ENCODE measurements at regions not wholly inside any gene's neighbourhood (a gene's known extent, or its start where the extent isn't known, plus 50 kb on each side); places are given as distances from the start of the nearest gene placed in this dataset.

GRCh38 chr6:78570044-78570443 is 297.3 kb upstream of the IRAK1BP1 start:
- Histone ChIP-seq H3K4me1 (no peaks in the 10 kb centered on the region), H3K27me3 (no peaks in the 10 kb centered on the region), H3K4me3 (no peak overlapping the region), H3K27ac (no peak overlapping the region), H3K9me3 (no peaks in the 10 kb centered on the region), H3K36me3 (ENCODE audit: low read depth, missing control alignments) (no peaks in the 10 kb centered on the region)
- DNase-seq, result no peak
- 67 to 90% methylated on average over 1 of the region's 1 CpG for WGBS, 2 donors
- no peak for TF ChIP-seq POLR2A (IDR thresholded peaks at IDR 0.05)
- no peak for TF ChIP-seq CTCF (IDR thresholded peaks at IDR 0.05)
- intact Hi-C loops (cut with DNase I; ENCODE audit: low total_unique reads), result no loop called here

- WGBS, 2 donors, result 33 to 86% methylated on average over 1 of the region's 1 CpG
- no peak for TF ChIP-seq CTCF (IDR thresholded peaks at IDR 0.05)
- Histone ChIP-seq H3K4me3 (no peak overlapping the region), H3K36me3 (ENCODE audit: low read depth, missing control alignments) (no peaks in the 10 kb centered on the region), H3K4me1 (no peaks in the 10 kb centered on the region), H3K27me3 (no peaks in the 10 kb centered on the region), H3K9me3 (no peaks in the 10 kb centered on the region), H3K27ac (no peak overlapping the region)
- DNase-seq, result no peak
- intact Hi-C loops (cut with DNase I; ENCODE audit: low total_unique reads), result no loop called here
These were observed 289.8 kb upstream of the IRAK1BP1 start for GRCh38 chr6:78577585-78577984.

- H3K36me3 ChIP-seq (ENCODE audit: low read depth, missing control alignments), result no peaks in the 10 kb centered on the region
- H3K27ac ChIP-seq, result no peak overlapping the region
- 61 to 74% methylated on average over 2 of the region's 2 CpGs for WGBS, 2 donors
- H3K4me1 ChIP-seq, result no peaks in the 10 kb centered on the region
- no peaks in the 10 kb centered on the region for H3K9me3 ChIP-seq
- TF ChIP-seq CTCF (IDR thresholded peaks at IDR 0.05) (no peak), POLR2A (IDR thresholded peaks at IDR 0.05) (no peak)
- intact Hi-C loops (cut with DNase I; ENCODE audit: low total_unique reads), result no loop called here
- H3K27me3 ChIP-seq, result no peaks in the 10 kb centered on the region
- H3K4me3 ChIP-seq, result no peak overlapping the region
- DNase-seq, result no peak
These were observed 288.9 kb upstream of the IRAK1BP1 start for GRCh38 chr6:78578430-78578829.

GRCh38 chr6:78580923-78581322 is 286.4 kb upstream of the IRAK1BP1 start:
- Histone ChIP-seq H3K4me1 (no peaks in the 10 kb centered on the region), H3K27me3 (no peaks in the 10 kb centered on the region), H3K36me3 (ENCODE audit: low read depth, missing control alignments) (no peaks in the 10 kb centered on the region), H3K9me3 (no peaks in the 10 kb centered on the region), H3K27ac (no peak overlapping the region), H3K4me3 (no peak overlapping the region)
- no peak for DNase-seq
- 47 to 92% methylated on average over 2 of the region's 2 CpGs for whole genome bisulfite sequencing, 2 donors
- TF ChIP-seq CTCF (IDR thresholded peaks at IDR 0.05) (no peak), POLR2A (IDR thresholded peaks at IDR 0.05) (no peak)
- intact Hi-C loops (cut with DNase I; ENCODE audit: low total_unique reads), result no loop called here

GRCh38 chr6:78583079-78583478 is 284.3 kb upstream of the IRAK1BP1 start:
- TF ChIP-seq CTCF (IDR thresholded peaks at IDR 0.05), result no peak
- TF ChIP-seq POLR2A (IDR thresholded peaks at IDR 0.05), result no peak
- Histone ChIP-seq H3K27ac (no peak overlapping the region), H3K4me3 (no peak overlapping the region), H3K27me3 (no peaks in the 10 kb centered on the region), H3K4me1 (no peaks in the 10 kb centered on the region), H3K36me3 (ENCODE audit: low read depth, missing control alignments) (no peaks in the 10 kb centered on the region), H3K9me3 (no peaks in the 10 kb centered on the region)
- intact Hi-C loops (cut with DNase I; ENCODE audit: low total_unique reads), result no loop called here
- 70 to 77% methylated on average over 3 of the region's 3 CpGs for WGBS, 2 donors
- no peak for DNase-seq
